HepG2 (cell line): ENCODE measurements at regions not wholly inside any gene's neighbourhood (a gene's known extent, or its start where the extent isn't known, plus 50 kb on each side); places are given as distances from the start of the nearest gene placed in this dataset.

ENCODE experiments used
- ATAC-seq: fragments of 200-7000 bp; cut with Tn5 transposase; 3 replicates; pipeline ENCODE4 v1.9.1; 2020; ENCODE audit warnings: mild to moderate bottlenecking, moderate library complexity
- BruUV-seq: library from RNA; stranded (reverse); fragments of 400-500 nt; replicated peaks from 2 replicates; lab custom pipeline; 2021; lab: Mats Ljungman, UMichigan
- CTCF ChIA-PET: fragments of 300-600 bp; formaldehyde crosslinking; extraction: SDS; loops from one replicate; lab custom pipeline; 2021; ENCODE audit warnings: low total read pairs, inconsistent platforms, low intra/inter-chr PET ratio; lab: Yijun Ruan, JAX
- POLR2A ChIA-PET: fragments of 350-600 bp; sonication (Branson Sonifier 250); formaldehyde crosslinking; loops from one replicate; lab custom pipeline; 2020; ENCODE audit warnings: antibody characterized with exemption, inconsistent platforms; lab: Yijun Ruan, JAX
- DNase-seq: peaks from one replicate; pipeline ENCODE4 v3.0.0-alpha.2; 2015; ENCODE audit warnings: low spot score
- FAIRE-seq: peaks from 3 replicates; lab custom pipeline; 2011; peaks lifted over from hg19 to GRCh38; lab: Jason Lieb, UNC
- H2AFZ ChIP-seq: one replicate; pipeline ENCODE4 v1.6.1; 2011; ENCODE audit warnings: low read length, inconsistent platforms
- H3K27ac ChIP-seq: fragments of 300-600 bp; 3 replicates; pipeline ENCODE4 v1.8.0; 2011; ENCODE audit warnings: mixed run types, mild to moderate bottlenecking, mixed read lengths, low read length, inconsistent platforms; ENCODE audit not compliant: insufficient read depth; ENCODE audit errors: extremely low read length
- H3K27me3 ChIP-seq, 2 experiments: fragments of 200-600 bp in 1 of 2; 2 replicates in 1 of 2; 3 replicates in 1 of 2; pipeline versions ENCODE4 v1.6.0 to v1.8.0; 2011; ENCODE audit warnings: low read length in 2 of 2, mild to moderate bottlenecking in 2 of 2, moderate library complexity in 2 of 2, inconsistent platforms in 1 of 2; ENCODE audit not compliant: insufficient read depth in 2 of 2, control insufficient read depth in 1 of 2
- H3K36me3 ChIP-seq, 2 experiments: fragments of 200-600 bp in 1 of 2; replicated peaks in 1 of 2; 2 replicates in 1 of 2; 3 replicates in 1 of 2; pipeline versions ENCODE4 v1.5.1 to v1.8.0; 2011; ENCODE audit warnings: low read length in 2 of 2, inconsistent platforms in 1 of 2; ENCODE audit not compliant: insufficient read depth in 2 of 2, control insufficient read depth in 1 of 2
- H3K4me1 ChIP-seq: 2 replicates; pipeline ENCODE4 v1.5.1; 2012; ENCODE audit warnings: low read length, inconsistent platforms; ENCODE audit not compliant: insufficient read depth
- H3K4me2 ChIP-seq: 2 replicates; pipeline ENCODE4 v1.6.0; 2011; ENCODE audit warnings: low read depth, low read length, inconsistent platforms
- H3K4me3 ChIP-seq, 3 experiments: fragments of 200-600 bp in 1 of 3; sonication (generic), shearing (Covaris generic) in 1 of 3; replicated peaks in 1 of 3; 2 replicates each; pipeline ENCODE4 v1.5.1; 2011 to 2016; ENCODE audit warnings: low read length in 3 of 3, inconsistent platforms in 2 of 3, low read depth in 2 of 3, mild to moderate bottlenecking in 2 of 3, control low read depth in 1 of 3, mixed read lengths in 1 of 3; ENCODE audit not compliant: insufficient read depth in 1 of 3
- H3K79me2 ChIP-seq: one replicate; pipeline ENCODE4 v1.6.1; 2011; ENCODE audit warnings: low read length, inconsistent platforms; ENCODE audit not compliant: insufficient read depth
- H3K9ac ChIP-seq: 2 replicates; pipeline ENCODE4 v1.6.0; 2011; ENCODE audit warnings: mild to moderate bottlenecking, low read depth, low read length, inconsistent platforms; ENCODE audit not compliant: insufficient read depth
- H3K9me3 ChIP-seq: 2 replicates; pipeline ENCODE4 v1.5.1; 2012; ENCODE audit warnings: mild to moderate bottlenecking, low read length
- H4K20me1 ChIP-seq: 2 replicates; pipeline ENCODE4 v1.6.0; 2011; ENCODE audit warnings: inconsistent platforms, mild to moderate bottlenecking, low read length, moderate library complexity; ENCODE audit not compliant: insufficient read depth
- ARHGAP35 ChIP-seq: sonication (generic); formaldehyde crosslinking; IDR thresholded peaks from 2 replicates; pipeline ENCODE4 v1.9.0; 2022; ENCODE audit warnings: mild to moderate bottlenecking, inconsistent platforms, moderate library complexity, missing genetic modification reagents, borderline replicate concordance
- ARNTL ChIP-seq: sonication (generic); formaldehyde crosslinking; IDR thresholded peaks from 2 replicates; pipeline ENCODE4 v1.4.0; 2020; ENCODE audit warnings: mild to moderate bottlenecking, missing genetic modification reagents
- CBX2 ChIP-seq, 2 experiments: fragments of 200-600 bp in 1 of 2; sonication (generic); formaldehyde crosslinking in 1 of 2; IDR thresholded peaks; 2 replicates each; pipeline versions ENCODE4 v1.7.0 to v1.8.1; 2018 to 2022; ENCODE audit warnings: low read depth in 2 of 2, low read length in 1 of 2, mild to moderate bottlenecking in 1 of 2, missing genetic modification reagents in 1 of 2
- FOXJ3 ChIP-seq: sonication (generic); formaldehyde crosslinking; IDR thresholded peaks from 2 replicates; pipeline ENCODE4 v1.4.0; 2020; ENCODE audit warnings: missing genetic modification reagents, mild to moderate bottlenecking, borderline replicate concordance
- MATR3 ChIP-seq: sonication (generic); formaldehyde crosslinking; IDR thresholded peaks from 2 replicates; pipeline ENCODE4 v1.4.0; 2020; ENCODE audit warnings: missing genetic modification reagents
- MEIS2 ChIP-seq: sonication (generic); formaldehyde crosslinking; IDR thresholded peaks from 2 replicates; pipeline ENCODE4 v1.9.0; 2021; ENCODE audit warnings: mild to moderate bottlenecking, missing genetic modification reagents
- NR2F6 ChIP-seq, 2 experiments: IDR thresholded peaks; 2 replicates each; pipeline ENCODE4 v1.6.1; 2016; ENCODE audit warnings: antibody characterized with exemption in 1 of 2, mild to moderate bottlenecking in 1 of 2
- SMARCE1 ChIP-seq: fragments of 450-650 bp; IDR thresholded peaks from 2 replicates; pipeline ENCODE4 v1.6.1; 2017; ENCODE audit warnings: borderline replicate concordance
- SMYD3 ChIP-seq: sonication (generic); formaldehyde crosslinking; IDR thresholded peaks from 2 replicates; pipeline ENCODE4 v1.8.1; 2023; ENCODE audit warnings: mild to moderate bottlenecking, missing genetic modification reagents
- ZNF749 ChIP-seq: sonication (generic); formaldehyde crosslinking; IDR thresholded peaks from 2 replicates; pipeline ENCODE4 v1.8.0; 2022; ENCODE audit warnings: mild to moderate bottlenecking, missing genetic modification reagents, moderate library complexity, borderline replicate concordance
- in situ Hi-C: cut with HindIII; loops from 2 replicates; pipeline ENCODE4 v1.10.0; 2017; ENCODE audit warnings: low pct_unique_long_range_greater_than_20kb; ENCODE audit not compliant: extremely low pct_ligation_motif_present
- intact Hi-C: fragments of 100-400 bp; cut with micrococcal nuclease; formaldehyde crosslinking; loops from one replicate; pipeline ENCODE4 v1.10.0; 2022; ENCODE audit not compliant: unreplicated experiment
- TF ChIP-seq, protein P1 (sequence below): sonication (generic); formaldehyde crosslinking; IDR thresholded peaks from 2 replicates; pipeline ENCODE4 v1.5.0; 2020; ENCODE audit warnings: mild to moderate bottlenecking, missing genetic modification reagents
- TF ChIP-seq, protein P2 (sequence below): sonication (generic); formaldehyde crosslinking; IDR thresholded peaks from 2 replicates; pipeline ENCODE4 v1.4.0; 2020; ENCODE audit warnings: mild to moderate bottlenecking, low read depth, missing genetic modification reagents
- TF ChIP-seq, protein P3 (sequence below): sonication (generic); formaldehyde crosslinking; IDR thresholded peaks from 2 replicates; pipeline ENCODE4 v1.4.0; 2020; ENCODE audit warnings: missing genetic modification reagents, borderline replicate concordance

DNA sequence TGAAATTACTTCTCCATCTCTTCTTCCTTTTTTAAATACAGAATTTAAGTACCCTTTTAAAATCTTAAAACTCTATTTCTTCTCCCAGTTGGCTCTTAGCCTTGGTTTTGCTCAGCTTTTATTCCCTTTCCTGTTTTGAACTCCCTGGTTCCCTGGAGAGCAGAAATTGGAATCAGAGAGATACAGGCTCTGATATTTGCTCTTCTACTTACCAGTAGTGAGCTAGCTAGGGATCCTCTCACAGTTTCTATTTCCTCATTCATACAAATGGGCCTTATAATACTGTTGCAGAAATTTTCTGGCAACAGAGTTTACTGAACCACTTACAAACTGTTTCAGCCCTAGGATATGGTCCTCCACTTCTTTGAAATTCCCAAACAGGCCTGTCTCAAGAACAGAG, 606.3 kb downstream of the NUF2 start:
- Histone ChIP-seq H4K20me1 (no peaks in the 10 kb centered on the region), H3K27ac (no peak overlapping the region), H3K27me3 (no peaks in the 10 kb centered on the region), H3K79me2 (no peaks in the 10 kb centered on the region), H3K9ac (no peak overlapping the region), H2AFZ (no peak overlapping the region), H3K4me2 (no peak overlapping the region), H3K4me3 (no peak overlapping the region), H3K36me3 (no peaks in the 10 kb centered on the region), H3K4me1 (no peaks in the 10 kb centered on the region), H3K9me3 (peaks cover 73% of the 10 kb centered on the region)
- TF ChIP-seq MATR3 (CRISPR knock-in tag): no peak
- TF ChIP-seq CBX2 (IDR thresholded peaks at IDR 0.05; ENCODE audit: low read depth, low read length): no peak
- no peak for TF ChIP-seq CBX2 (CRISPR knock-in tag; IDR thresholded peaks at IDR 0.05; ENCODE audit: low read depth)
- no peak for TF ChIP-seq MEIS2 (CRISPR knock-in tag)
- no peak for TF ChIP-seq FOXJ3
- no peak for TF ChIP-seq ARHGAP35 (CRISPR knock-in tag)
- no peak for TF ChIP-seq SMARCE1
- TF ChIP-seq ARNTL (CRISPR knock-in tag): no peak
- no peak for TF ChIP-seq ZNF749 (CRISPR knock-in tag)
- TF ChIP-seq, protein P1, sequence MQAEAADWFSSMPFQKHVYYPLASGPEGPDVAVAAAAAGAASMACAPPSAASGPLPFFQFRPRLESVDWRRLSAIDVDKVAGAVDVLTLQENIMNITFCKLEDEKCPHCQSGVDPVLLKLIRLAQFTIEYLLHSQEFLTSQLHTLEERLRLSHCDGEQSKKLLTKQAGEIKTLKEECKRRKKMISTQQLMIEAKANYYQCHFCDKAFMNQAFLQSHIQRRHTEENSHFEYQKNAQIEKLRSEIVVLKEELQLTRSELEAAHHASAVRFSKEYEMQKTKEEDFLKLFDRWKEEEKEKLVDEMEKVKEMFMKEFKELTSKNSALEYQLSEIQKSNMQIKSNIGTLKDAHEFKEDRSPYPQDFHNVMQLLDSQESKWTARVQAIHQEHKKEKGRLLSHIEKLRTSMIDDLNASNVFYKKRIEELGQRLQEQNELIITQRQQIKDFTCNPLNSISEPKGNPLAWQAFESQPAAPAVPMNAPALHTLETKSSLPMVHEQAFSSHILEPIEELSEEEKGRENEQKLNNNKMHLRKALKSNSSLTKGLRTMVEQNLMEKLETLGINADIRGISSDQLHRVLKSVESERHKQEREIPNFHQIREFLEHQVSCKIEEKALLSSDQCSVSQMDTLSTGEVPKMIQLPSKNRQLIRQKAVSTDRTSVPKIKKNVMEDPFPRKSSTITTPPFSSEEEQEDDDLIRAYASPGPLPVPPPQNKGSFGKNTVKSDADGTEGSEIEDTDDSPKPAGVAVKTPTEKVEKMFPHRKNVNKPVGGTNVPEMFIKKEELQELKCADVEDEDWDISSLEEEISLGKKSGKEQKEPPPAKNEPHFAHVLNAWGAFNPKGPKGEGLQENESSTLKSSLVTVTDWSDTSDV (CRISPR knock-in tag): no peak
- TF ChIP-seq, protein P2, sequence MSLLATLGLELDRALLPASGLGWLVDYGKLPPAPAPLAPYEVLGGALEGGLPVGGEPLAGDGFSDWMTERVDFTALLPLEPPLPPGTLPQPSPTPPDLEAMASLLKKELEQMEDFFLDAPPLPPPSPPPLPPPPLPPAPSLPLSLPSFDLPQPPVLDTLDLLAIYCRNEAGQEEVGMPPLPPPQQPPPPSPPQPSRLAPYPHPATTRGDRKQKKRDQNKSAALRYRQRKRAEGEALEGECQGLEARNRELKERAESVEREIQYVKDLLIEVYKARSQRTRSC: no peak
- TF ChIP-seq NR2F6 (IDR thresholded peaks at IDR 0.05): no peak
- no peak for TF ChIP-seq NR2F6 (CRISPR knock-in tag; IDR thresholded peaks at IDR 0.05)
- TF ChIP-seq, protein P3, sequence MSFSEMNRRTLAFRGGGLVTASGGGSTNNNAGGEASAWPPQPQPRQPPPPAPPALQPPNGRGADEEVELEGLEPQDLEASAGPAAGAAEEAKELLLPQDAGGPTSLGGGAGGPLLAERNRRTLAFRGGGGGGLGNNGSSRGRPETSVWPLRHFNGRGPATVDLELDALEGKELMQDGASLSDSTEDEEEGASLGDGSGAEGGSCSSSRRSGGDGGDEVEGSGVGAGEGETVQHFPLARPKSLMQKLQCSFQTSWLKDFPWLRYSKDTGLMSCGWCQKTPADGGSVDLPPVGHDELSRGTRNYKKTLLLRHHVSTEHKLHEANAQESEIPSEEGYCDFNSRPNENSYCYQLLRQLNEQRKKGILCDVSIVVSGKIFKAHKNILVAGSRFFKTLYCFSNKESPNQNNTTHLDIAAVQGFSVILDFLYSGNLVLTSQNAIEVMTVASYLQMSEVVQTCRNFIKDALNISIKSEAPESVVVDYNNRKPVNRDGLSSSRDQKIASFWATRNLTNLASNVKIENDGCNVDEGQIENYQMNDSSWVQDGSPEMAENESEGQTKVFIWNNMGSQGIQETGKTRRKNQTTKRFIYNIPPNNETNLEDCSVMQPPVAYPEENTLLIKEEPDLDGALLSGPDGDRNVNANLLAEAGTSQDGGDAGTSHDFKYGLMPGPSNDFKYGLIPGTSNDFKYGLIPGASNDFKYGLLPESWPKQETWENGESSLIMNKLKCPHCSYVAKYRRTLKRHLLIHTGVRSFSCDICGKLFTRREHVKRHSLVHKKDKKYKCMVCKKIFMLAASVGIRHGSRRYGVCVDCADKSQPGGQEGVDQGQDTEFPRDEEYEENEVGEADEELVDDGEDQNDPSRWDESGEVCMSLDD (CRISPR knock-in tag): no peak
- TF ChIP-seq SMYD3 (CRISPR knock-in tag): no peak
- POLR2A ChIA-PET: no interaction called here
- intact Hi-C loops (no loop called here), in situ Hi-C loops (no loop called here)
- CTCF ChIA-PET: no interaction called here
- ATAC-seq (no peak), DNase-seq (no peak), FAIRE-seq (no peak)
- no TSS peak for BruUV-seq
